Lower leg skin (tissue), 4 donors: ENCODE measurements at regions not wholly inside any gene's neighbourhood (a gene's known extent, or its start where the extent isn't known, plus 50 kb on each side); places are given as distances from the start of the nearest gene placed in this dataset.

Experiments used
- DNase-seq, 2 donors: peaks; one replicate each; pipeline ENCODE4 v3.0.0-alpha.2; 2019; ENCODE audit warnings: low spot score in 2 of 2
- H3K4me3 ChIP-seq: fragments of 200-600 bp; sonication (generic); 2 replicates; pipeline ENCODE4 v1.5.1; 2017; ENCODE audit warnings: mild to moderate bottlenecking, low read depth; ENCODE audit not compliant: poor library complexity, severe bottlenecking
- CTCF ChIP-seq, 3 donors: fragments of 450-650 bp; IDR thresholded peaks; one replicate each; pipeline ENCODE4 v1.5.1; 2016; ENCODE audit warnings: antibody characterized with exemption in 3 of 3, mild to moderate bottlenecking in 3 of 3, moderate library complexity in 2 of 3
- POLR2A ChIP-seq, 2 donors: fragments of 450-650 bp; IDR thresholded peaks; one replicate each; pipeline ENCODE4 v1.6.1; 2016 to 2017; ENCODE audit warnings: antibody characterized with exemption in 2 of 2, mild to moderate bottlenecking in 1 of 2, moderate library complexity in 1 of 2
- WGBS, 2 donors: methylation state at CpG; one replicate each; pipeline ENCODE4 v1.1.5; 2018; 5-methylcytosine and 5-hydroxymethylcytosine counted together
- intact Hi-C: fragments of 100-400 bp; cut with DNase I; formaldehyde crosslinking; loops from one replicate; pipeline ENCODE4 v1.15.0; 2023; ENCODE audit warnings: low total_unique reads

- intact Hi-C loops: no loop called here
- no peak for TF ChIP-seq POLR2A (IDR thresholded peaks at IDR 0.05)
- TF ChIP-seq CTCF (IDR thresholded peaks at IDR 0.05): no peak
- DNase-seq: no peak
- WGBS, 2 donors: 59 to 65% methylated on average over 10 of the region's 10 CpGs
- no peak overlapping the region for H3K4me3 ChIP-seq
Measured at GRCh38 chr5:67815455-67816391, 399.8 kb upstream of the PIK3R1 start.

GRCh38 chr5:67814569-67815311 lies 400.8 kb upstream of the PIK3R1 start:
- 71 to 78% methylated on average over 3 of the region's 3 CpGs for WGBS, 2 donors
- DNase-seq: no peak
- TF ChIP-seq CTCF (IDR thresholded peaks at IDR 0.05) (no peak), POLR2A (IDR thresholded peaks at IDR 0.05) (no peak)
- no peak overlapping the region for H3K4me3 ChIP-seq
- intact Hi-C loops: no loop called here

- TF ChIP-seq POLR2A (IDR thresholded peaks at IDR 0.05) (no peak), CTCF (IDR thresholded peaks at IDR 0.05) (no peak)
- no peak for DNase-seq
- 75 to 82% methylated on average over 6 of the region's 6 CpGs for WGBS, 2 donors
- no peak overlapping the region for H3K4me3 ChIP-seq
- intact Hi-C loops: no loop called here
Measured at GRCh38 chr5:67813877-67814539, 401.5 kb upstream of the PIK3R1 start.

- H3K4me3 ChIP-seq: no peak overlapping the region
- 81 to 83% methylated on average over 5 of the region's 5 CpGs for WGBS, 2 donors
- intact Hi-C loops: no loop called here
- TF ChIP-seq CTCF (IDR thresholded peaks at IDR 0.05): no peak
- TF ChIP-seq POLR2A (IDR thresholded peaks at IDR 0.05): no peak
- no peak for DNase-seq
Measured at GRCh38 chr5:67809589-67809988, 406.0 kb upstream of the PIK3R1 start.

- intact Hi-C loops: no loop called here
- no peak overlapping the region for H3K4me3 ChIP-seq
- 73 to 86% methylated on average over 2 of the region's 2 CpGs for WGBS, 2 donors
- no peak for TF ChIP-seq POLR2A (IDR thresholded peaks at IDR 0.05)
- TF ChIP-seq CTCF (IDR thresholded peaks at IDR 0.05): no peak
- no peak for DNase-seq
Measured at GRCh38 chr5:67808340-67808739, 407.2 kb upstream of the PIK3R1 start.
